ENCODE measurements at regions not wholly inside any gene's neighbourhood (a gene's known extent, or its start where the extent isn't known, plus 50 kb on each side); places are given as distances from the start of the nearest gene placed in this dataset.

GRCh38 chr14:79965896-79966295 is 245.4 kb downstream of the DIO2 start:
- WGBS, 2 experiments (ENCODE audit: insufficient coverage in 1 of 2, insufficient read length in 1 of 2): 90 to 100% methylated on average over 2 of the region's 2 CpGs

GRCh38 chr14:79961197-79961596 is 250.1 kb downstream of the DIO2 start:
- Histone ChIP-seq H3K9ac (ENCODE audit: extremely low read depth, low read length, poor library complexity, severe bottlenecking) (no peak overlapping the region), H3K36me3 (ENCODE audit: control insufficient read depth, insufficient read depth, low read length) (no peaks in the 10 kb centered on the region), H3K9me3 (ENCODE audit: control insufficient read depth, low read length) (no peaks in the 10 kb centered on the region), H3K27me3 (ENCODE audit: control insufficient read depth, insufficient read depth, low read length, poor library complexity, severe bottlenecking) (no peaks in the 10 kb centered on the region), H3K27ac (ENCODE audit: low read depth, low read length) (no peak overlapping the region), H3K4me3 (ENCODE audit: low read length) (no peak overlapping the region), H3K4me1 (ENCODE audit: control insufficient read depth, insufficient read depth, low read length) (no peaks in the 10 kb centered on the region)
- no peak for TF ChIP-seq CTCF (conservative IDR thresholded peaks at IDR 0.05)
- no peak for DNase-seq
- Mint-ChIP-seq H3K4me1 (no peaks in the 10 kb centered on the region), H3K36me3 (ENCODE audit: low read depth) (no peaks in the 10 kb centered on the region), H3K9me3 (peaks cover 5% of the 10 kb centered on the region), H3K4me3 (no peak overlapping the region), H3K27me3 (ENCODE audit: insufficient read depth) (peaks cover 18% of the 10 kb centered on the region), H3K27ac (no peak overlapping the region)
- WGBS, 2 experiments (ENCODE audit: insufficient coverage in 1 of 2, insufficient read length in 1 of 2): 94% methylated on average over 2 of the region's 2 CpGs

More at GRCh38 chr14:79965896-79966295, 245.4 kb downstream of the DIO2 start:
- H3K9ac ChIP-seq (ENCODE audit: extremely low read depth, low read length, poor library complexity, severe bottlenecking): no peak overlapping the region
- Mint-ChIP-seq H3K36me3 (ENCODE audit: low read depth) (no peaks in the 10 kb centered on the region), H3K4me1 (peaks cover 4% of the 10 kb centered on the region), H3K4me3 (no peak overlapping the region), H3K27ac (no peak overlapping the region), H3K27me3 (ENCODE audit: insufficient read depth) (peaks cover 16% of the 10 kb centered on the region), H3K9me3 (no peaks in the 10 kb centered on the region)
- TF ChIP-seq CTCF (conservative IDR thresholded peaks at IDR 0.05): no peak
- H3K36me3 ChIP-seq (ENCODE audit: control insufficient read depth, insufficient read depth, low read length): no peaks in the 10 kb centered on the region
- H3K27me3 ChIP-seq (ENCODE audit: control insufficient read depth, insufficient read depth, low read length, poor library complexity, severe bottlenecking): no peaks in the 10 kb centered on the region
- H3K4me3 ChIP-seq (ENCODE audit: low read length): no peak overlapping the region
- DNase-seq: no peak
- no peaks in the 10 kb centered on the region for H3K4me1 ChIP-seq (ENCODE audit: control insufficient read depth, insufficient read depth, low read length)
- no peaks in the 10 kb centered on the region for H3K9me3 ChIP-seq (ENCODE audit: control insufficient read depth, low read length)
- H3K27ac ChIP-seq (ENCODE audit: low read depth, low read length): no peak overlapping the region

- Mint-ChIP-seq H3K9me3 (peaks cover 10% of the 10 kb centered on the region), H3K27me3 (ENCODE audit: insufficient read depth) (peaks cover 19% of the 10 kb centered on the region), H3K4me1 (no peaks in the 10 kb centered on the region), H3K36me3 (ENCODE audit: low read depth) (no peaks in the 10 kb centered on the region), H3K27ac (no peak overlapping the region), H3K4me3 (no peak overlapping the region)
- no peak for DNase-seq
- TF ChIP-seq CTCF (conservative IDR thresholded peaks at IDR 0.05): no peak
- H3K36me3 ChIP-seq (ENCODE audit: control insufficient read depth, insufficient read depth, low read length): no peaks in the 10 kb centered on the region
- H3K4me1 ChIP-seq (ENCODE audit: control insufficient read depth, insufficient read depth, low read length): no peaks in the 10 kb centered on the region
- WGBS, 2 experiments (ENCODE audit: insufficient coverage in 1 of 2, insufficient read length in 1 of 2): 91 to 96% methylated on average over 3 of the region's 3 CpGs
- no peak overlapping the region for H3K4me3 ChIP-seq (ENCODE audit: low read length)
- no peaks in the 10 kb centered on the region for H3K27me3 ChIP-seq (ENCODE audit: control insufficient read depth, insufficient read depth, low read length, poor library complexity, severe bottlenecking)
- no peak overlapping the region for H3K9ac ChIP-seq (ENCODE audit: extremely low read depth, low read length, poor library complexity, severe bottlenecking)
- peaks cover 4% of the 10 kb centered on the region for H3K9me3 ChIP-seq (ENCODE audit: control insufficient read depth, low read length)
- no peak overlapping the region for H3K27ac ChIP-seq (ENCODE audit: low read depth, low read length)
Observed at GRCh38 chr14:79960288-79960687, 251.0 kb downstream of the DIO2 start.

Measured in endodermal cell (in vitro differentiated cells).